Astrocyte (in vitro differentiated cells and primary cell): ENCODE measurements at regions not wholly inside any gene's neighbourhood (a gene's known extent, or its start where the extent isn't known, plus 50 kb on each side); places are given as distances from the start of the nearest gene placed in this dataset.

ENCODE experiments used
- CTCF ChIP-seq: IDR thresholded peaks from 2 replicates; pipeline ENCODE4 v1.5.1; 2011; ENCODE audit warnings: low read depth, mild to moderate bottlenecking, inconsistent platforms, low read length, moderate library complexity; ENCODE audit not compliant: insufficient read depth
- EZH2 ChIP-seq: IDR thresholded peaks from 2 replicates; pipeline ENCODE4 v1.6.1; 2012; ENCODE audit warnings: mild to moderate bottlenecking, low read length, inconsistent platforms; ENCODE audit not compliant: insufficient read depth

- TF ChIP-seq CTCF: no peak
- TF ChIP-seq EZH2: no peak
These were observed 282.1 kb downstream of the CYLC2 start for GRCh38 chr9:103277240-103277639.
